ENCODE measurements at regions not wholly inside any gene's neighbourhood (a gene's known extent, or its start where the extent isn't known, plus 50 kb on each side); places are given as distances from the start of the nearest gene placed in this dataset.

DNA sequence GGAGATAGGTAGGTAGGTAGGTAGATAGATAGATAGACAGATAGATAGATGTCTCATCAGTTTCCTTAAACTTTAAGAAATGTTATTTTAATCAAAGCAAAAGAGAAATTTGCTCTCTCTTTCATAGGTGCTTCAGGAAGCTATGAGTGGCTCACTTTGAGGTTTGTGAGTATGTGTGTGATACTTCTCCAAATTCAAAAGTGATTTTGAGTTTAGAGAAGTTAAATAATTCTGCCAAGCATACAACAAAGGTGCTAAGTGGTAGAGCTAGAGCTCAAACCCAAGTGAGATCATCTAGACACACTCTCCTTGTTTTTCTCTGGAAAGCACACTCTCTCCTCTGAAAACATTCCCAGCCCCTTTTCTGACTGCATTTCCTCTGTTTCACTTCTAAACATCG, 156.2 kb downstream of the EDN1 start:
- no peaks in the 10 kb centered on the region for H3K4me1 ChIP-seq (ENCODE audit: low read length)
- H3K27me3 ChIP-seq (ENCODE audit: low read depth, low read length): no peaks in the 10 kb centered on the region
- H3K36me3 ChIP-seq (replicated peaks; ENCODE audit: low read depth, low read length): no peaks in the 10 kb centered on the region
- H3K4me2 ChIP-seq (ENCODE audit: low read length): no peak overlapping the region
- no peaks in the 10 kb centered on the region for H3K9me3 ChIP-seq (ENCODE audit: insufficient read depth, low read length)
- no peak overlapping the region for H3K9ac ChIP-seq (ENCODE audit: low read length)
- TF ChIP-seq, protein P1, sequence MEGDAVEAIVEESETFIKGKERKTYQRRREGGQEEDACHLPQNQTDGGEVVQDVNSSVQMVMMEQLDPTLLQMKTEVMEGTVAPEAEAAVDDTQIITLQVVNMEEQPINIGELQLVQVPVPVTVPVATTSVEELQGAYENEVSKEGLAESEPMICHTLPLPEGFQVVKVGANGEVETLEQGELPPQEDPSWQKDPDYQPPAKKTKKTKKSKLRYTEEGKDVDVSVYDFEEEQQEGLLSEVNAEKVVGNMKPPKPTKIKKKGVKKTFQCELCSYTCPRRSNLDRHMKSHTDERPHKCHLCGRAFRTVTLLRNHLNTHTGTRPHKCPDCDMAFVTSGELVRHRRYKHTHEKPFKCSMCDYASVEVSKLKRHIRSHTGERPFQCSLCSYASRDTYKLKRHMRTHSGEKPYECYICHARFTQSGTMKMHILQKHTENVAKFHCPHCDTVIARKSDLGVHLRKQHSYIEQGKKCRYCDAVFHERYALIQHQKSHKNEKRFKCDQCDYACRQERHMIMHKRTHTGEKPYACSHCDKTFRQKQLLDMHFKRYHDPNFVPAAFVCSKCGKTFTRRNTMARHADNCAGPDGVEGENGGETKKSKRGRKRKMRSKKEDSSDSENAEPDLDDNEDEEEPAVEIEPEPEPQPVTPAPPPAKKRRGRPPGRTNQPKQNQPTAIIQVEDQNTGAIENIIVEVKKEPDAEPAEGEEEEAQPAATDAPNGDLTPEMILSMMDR (IDR thresholded peaks at IDR 0.05; ENCODE audit: low read depth, low read length): no peak
- TF ChIP-seq EZH2phosphoT487 (IDR thresholded peaks at IDR 0.05; ENCODE audit: low read depth): no peak
- H2AFZ ChIP-seq (ENCODE audit: low read depth, low read length): no peak overlapping the region
- H3K79me2 ChIP-seq (ENCODE audit: low read length): no peaks in the 10 kb centered on the region
- H3K4me3 ChIP-seq (ENCODE audit: low read length): no peak overlapping the region
- H3K27ac ChIP-seq (ENCODE audit: low read length): no peak overlapping the region
- no peaks in the 10 kb centered on the region for H4K20me1 ChIP-seq (ENCODE audit: insufficient read depth, low read length)

DNA sequence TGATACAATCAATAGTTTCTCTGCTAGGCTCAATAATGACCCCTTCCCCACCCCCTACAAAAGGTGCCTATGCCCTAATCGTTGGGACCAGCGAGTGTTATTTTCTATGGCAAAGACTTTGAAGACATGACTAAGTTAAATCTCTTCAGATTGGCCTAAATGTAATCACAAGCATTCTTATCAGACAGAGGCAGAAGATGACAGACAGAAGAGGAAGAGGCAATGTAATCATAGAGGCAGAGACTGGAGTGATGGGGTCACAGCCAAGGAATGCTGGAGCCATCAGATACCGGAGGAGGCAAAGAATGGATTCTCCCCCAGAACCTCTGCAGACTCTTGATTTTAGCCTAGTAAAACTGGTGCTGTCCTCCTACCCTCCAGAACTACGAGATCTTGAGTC, 159.3 kb downstream of the EDN1 start:
- no peak overlapping the region for H2AFZ ChIP-seq (ENCODE audit: low read depth, low read length)
- H3K9me3 ChIP-seq (ENCODE audit: insufficient read depth, low read length): no peaks in the 10 kb centered on the region
- H3K36me3 ChIP-seq (replicated peaks; ENCODE audit: low read depth, low read length): no peaks in the 10 kb centered on the region
- no peak overlapping the region for H3K27ac ChIP-seq (ENCODE audit: low read length)
- no peak overlapping the region for H3K4me2 ChIP-seq (ENCODE audit: low read length)
- H3K4me3 ChIP-seq (ENCODE audit: low read length): no peak overlapping the region
- H3K4me1 ChIP-seq (ENCODE audit: low read length): no peaks in the 10 kb centered on the region
- H4K20me1 ChIP-seq (ENCODE audit: insufficient read depth, low read length): no peaks in the 10 kb centered on the region
- no peaks in the 10 kb centered on the region for H3K79me2 ChIP-seq (ENCODE audit: low read length)
- H3K9ac ChIP-seq (ENCODE audit: low read length): no peak overlapping the region
- H3K27me3 ChIP-seq (ENCODE audit: low read depth, low read length): no peaks in the 10 kb centered on the region
- TF ChIP-seq, protein P1 (IDR thresholded peaks at IDR 0.05; ENCODE audit: low read depth, low read length): no peak
- TF ChIP-seq EZH2phosphoT487 (IDR thresholded peaks at IDR 0.05; ENCODE audit: low read depth): no peak

DNA sequence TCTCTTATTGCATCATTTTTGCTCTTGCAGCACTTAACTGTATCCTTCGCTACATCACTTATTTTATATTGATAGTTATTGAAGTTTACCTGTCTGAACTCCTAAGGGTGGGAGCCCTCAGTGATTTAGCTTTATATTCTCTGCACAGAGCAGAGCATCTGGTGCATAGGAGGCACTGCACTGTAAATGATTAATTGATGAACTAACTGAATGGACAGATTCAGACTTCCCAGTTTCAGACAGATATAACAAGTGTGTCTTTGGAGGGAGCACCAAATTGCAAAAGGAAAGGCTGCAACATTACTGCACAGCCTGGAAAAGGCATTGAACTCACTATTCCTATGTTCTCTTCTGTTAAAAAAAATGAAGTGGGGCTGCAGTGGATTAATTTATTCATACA, 160.3 kb downstream of the EDN1 start:
- H3K36me3 ChIP-seq (replicated peaks; ENCODE audit: low read depth, low read length): no peaks in the 10 kb centered on the region
- H3K9me3 ChIP-seq (ENCODE audit: insufficient read depth, low read length): no peaks in the 10 kb centered on the region
- H3K27me3 ChIP-seq (ENCODE audit: low read depth, low read length): no peaks in the 10 kb centered on the region
- H3K4me1 ChIP-seq (ENCODE audit: low read length): no peaks in the 10 kb centered on the region
- no peak overlapping the region for H3K4me3 ChIP-seq (ENCODE audit: low read length)
- H2AFZ ChIP-seq (ENCODE audit: low read depth, low read length): no peak overlapping the region
- TF ChIP-seq EZH2phosphoT487 (IDR thresholded peaks at IDR 0.05; ENCODE audit: low read depth): no peak
- TF ChIP-seq, protein P1 (IDR thresholded peaks at IDR 0.05; ENCODE audit: low read depth, low read length): no peak
- H3K79me2 ChIP-seq (ENCODE audit: low read length): no peaks in the 10 kb centered on the region
- no peak overlapping the region for H3K4me2 ChIP-seq (ENCODE audit: low read length)
- H4K20me1 ChIP-seq (ENCODE audit: insufficient read depth, low read length): no peaks in the 10 kb centered on the region
- no peak overlapping the region for H3K9ac ChIP-seq (ENCODE audit: low read length)
- H3K27ac ChIP-seq (ENCODE audit: low read length): no peak overlapping the region

DNA sequence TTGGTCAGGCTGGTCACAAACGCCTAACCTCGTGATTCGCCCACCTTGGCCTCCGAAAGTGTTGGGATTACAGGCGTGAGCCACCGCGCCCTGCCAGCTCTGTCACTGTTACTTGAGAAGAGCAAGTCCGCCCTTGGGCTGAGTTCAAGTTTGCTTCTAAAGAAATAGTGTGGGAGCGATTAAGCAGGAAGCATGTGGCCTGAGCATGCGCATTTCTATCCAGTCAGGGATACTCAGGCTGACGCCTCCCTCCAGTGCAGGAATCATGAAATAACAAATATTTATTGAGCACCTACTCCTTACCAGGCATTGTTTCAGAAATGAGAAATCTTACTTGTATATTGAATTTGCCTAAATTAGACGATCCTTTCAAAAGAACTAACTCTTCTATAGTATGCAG, 166.2 kb downstream of the EDN1 start:
- H3K27me3 ChIP-seq (ENCODE audit: low read depth, low read length): no peaks in the 10 kb centered on the region
- no peak overlapping the region for H2AFZ ChIP-seq (ENCODE audit: low read depth, low read length)
- no peak overlapping the region for H3K4me2 ChIP-seq (ENCODE audit: low read length)
- no peaks in the 10 kb centered on the region for H4K20me1 ChIP-seq (ENCODE audit: insufficient read depth, low read length)
- no peak overlapping the region for H3K4me3 ChIP-seq (ENCODE audit: low read length)
- no peaks in the 10 kb centered on the region for H3K9me3 ChIP-seq (ENCODE audit: insufficient read depth, low read length)
- no peak overlapping the region for H3K27ac ChIP-seq (ENCODE audit: low read length)
- no peaks in the 10 kb centered on the region for H3K79me2 ChIP-seq (ENCODE audit: low read length)
- TF ChIP-seq EZH2phosphoT487 (IDR thresholded peaks at IDR 0.05; ENCODE audit: low read depth): no peak
- TF ChIP-seq, protein P1 (IDR thresholded peaks at IDR 0.05; ENCODE audit: low read depth, low read length): no peak
- no peaks in the 10 kb centered on the region for H3K36me3 ChIP-seq (replicated peaks; ENCODE audit: low read depth, low read length)
- no peaks in the 10 kb centered on the region for H3K4me1 ChIP-seq (ENCODE audit: low read length)
- no peak overlapping the region for H3K9ac ChIP-seq (ENCODE audit: low read length)
